H4 (cell line): ENCODE measurements at regions not wholly inside any gene's neighbourhood (a gene's known extent, or its start where the extent isn't known, plus 50 kb on each side); places are given as distances from the start of the nearest gene placed in this dataset.

Experiments used
- DNase-seq: peaks from one replicate; pipeline ENCODE4 v3.0.0-alpha.2; 2015; ENCODE audit warnings: low spot score

DNA sequence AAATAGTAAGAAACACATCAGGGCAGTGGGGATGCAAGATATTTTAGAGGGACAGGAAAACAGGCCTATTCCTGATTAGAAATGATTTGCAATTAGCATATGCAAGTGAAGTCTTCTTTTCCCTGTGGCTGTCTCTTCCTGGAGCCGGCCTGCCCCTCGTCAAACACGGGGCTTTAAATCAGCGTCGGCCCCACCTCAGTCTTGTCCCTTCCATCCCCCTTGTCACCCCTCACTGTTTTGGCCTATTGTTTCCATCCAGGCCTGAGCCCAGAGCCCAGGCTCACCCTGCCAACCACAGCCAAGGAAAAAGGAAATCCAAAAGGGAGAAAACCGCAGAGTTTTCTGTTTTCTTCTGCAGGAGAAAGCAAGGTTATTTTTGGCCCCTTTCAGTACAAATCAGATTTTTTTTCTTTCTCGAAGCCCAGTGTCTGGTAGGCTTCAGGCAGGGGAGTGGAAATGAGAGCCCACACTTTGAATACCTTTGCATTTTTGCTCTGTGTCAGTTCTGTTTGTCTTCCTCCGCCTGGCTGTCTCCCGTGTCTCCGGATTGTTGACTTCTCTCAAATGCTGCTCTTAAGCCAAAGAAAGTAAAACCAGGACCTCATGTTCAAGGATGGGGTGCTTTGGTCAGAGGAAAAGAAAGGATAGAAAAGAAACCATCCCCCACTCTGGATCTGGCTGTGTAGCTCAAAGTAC lies 399.9 kb upstream of the CDH11 start:
- DNase-seq: no peak

DNA sequence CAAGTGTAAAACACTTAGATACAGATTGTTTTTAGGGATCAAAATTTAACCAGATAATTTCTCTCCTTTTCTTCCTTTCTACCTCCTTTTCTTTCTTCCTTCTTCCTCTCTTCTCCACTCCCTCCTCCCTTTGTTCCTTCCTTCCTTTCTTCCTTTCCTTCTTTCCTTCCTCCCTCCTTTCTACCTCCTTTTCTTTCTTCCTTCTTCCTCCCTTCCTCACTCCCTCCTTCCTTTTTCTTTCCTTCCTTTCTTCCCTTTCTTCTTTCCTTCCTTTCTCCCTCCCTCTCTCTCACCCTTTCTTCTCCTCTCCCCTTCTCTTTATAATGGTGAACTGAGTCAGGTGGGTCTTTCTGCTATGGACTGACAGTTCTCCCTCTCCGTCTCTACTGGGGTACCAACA lies 397.5 kb upstream of the CDH11 start:
- no peak for DNase-seq

DNA sequence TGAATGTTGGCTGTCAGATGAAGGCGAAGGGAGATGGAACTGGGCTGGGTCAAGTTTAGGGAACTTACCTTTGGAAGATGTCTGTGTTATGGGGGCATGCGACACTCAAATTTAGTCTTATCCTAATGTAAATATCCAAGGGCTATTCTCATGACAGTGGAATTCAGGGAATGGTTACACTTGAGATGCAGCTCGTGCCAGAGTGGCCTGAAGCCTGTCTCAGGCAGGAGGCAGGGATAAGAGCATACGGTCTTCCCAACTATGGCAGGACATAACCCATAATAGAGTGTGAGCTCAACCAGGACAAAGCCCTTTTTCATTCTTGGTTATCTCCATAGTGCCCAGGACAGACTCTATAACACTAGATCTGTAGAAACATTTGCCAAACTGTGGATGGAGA lies 393.3 kb upstream of the CDH11 start:
- no peak for DNase-seq

DNA sequence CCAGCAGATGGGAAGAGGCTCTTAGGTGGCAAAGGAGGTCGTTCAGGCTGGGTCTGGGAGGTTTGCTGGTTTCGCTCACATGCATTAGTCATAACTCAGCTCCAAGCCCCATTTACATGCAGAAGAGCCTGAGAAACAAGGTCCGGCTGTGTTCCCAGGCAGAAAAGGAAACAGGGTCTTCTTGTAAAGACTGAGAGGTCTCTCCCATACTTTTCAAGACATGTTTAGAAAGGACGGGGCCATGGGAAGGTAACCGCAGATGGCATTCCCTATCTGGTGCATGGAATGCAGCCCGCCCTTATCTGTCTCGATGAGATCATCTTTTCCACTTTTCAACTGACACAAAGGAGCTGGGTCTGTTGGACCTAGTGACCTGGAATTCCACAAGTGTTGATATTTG lies 389.0 kb upstream of the CDH11 start:
- DNase-seq: peak; percentile 31

DNA sequence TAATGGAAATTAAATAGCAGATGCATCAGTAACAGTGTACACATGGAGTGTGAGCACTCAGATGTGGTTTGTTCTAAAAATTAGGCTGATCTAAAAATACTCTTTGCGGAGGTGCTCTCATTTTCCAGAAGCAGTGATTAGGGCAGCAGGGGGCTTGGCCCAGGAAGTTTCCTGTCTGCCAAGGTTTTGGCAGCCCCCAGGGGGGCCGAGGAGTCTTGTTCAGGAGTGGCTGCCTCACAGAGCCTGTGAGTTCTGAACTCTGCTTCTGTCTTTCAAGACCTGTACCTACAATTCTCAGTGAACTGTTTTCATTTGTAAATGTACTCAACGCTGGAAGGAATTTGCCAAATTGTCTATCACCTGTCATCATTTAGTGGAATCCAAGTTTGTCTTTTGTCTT lies 388.4 kb upstream of the CDH11 start:
- DNase-seq: no peak

DNA sequence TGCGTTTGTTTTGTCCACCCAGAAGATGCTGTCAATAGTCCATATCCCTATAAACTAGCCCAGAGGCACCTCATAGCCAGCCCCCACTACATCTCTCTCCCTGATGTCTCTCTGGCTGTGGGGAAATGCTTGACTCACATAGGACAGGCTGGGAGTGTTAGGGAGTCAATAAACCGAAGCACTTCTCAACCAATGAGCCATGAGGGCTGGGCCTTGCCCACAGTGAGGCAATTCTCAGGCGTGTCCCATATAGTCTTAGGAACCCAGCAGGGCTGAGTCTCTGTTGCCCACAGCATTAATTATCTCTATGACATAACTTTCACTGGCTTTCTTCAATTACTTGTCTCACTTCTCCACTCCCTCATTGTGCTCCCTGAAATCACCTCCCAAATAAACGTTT lies 387.3 kb upstream of the CDH11 start:
- DNase-seq: no peak

DNA sequence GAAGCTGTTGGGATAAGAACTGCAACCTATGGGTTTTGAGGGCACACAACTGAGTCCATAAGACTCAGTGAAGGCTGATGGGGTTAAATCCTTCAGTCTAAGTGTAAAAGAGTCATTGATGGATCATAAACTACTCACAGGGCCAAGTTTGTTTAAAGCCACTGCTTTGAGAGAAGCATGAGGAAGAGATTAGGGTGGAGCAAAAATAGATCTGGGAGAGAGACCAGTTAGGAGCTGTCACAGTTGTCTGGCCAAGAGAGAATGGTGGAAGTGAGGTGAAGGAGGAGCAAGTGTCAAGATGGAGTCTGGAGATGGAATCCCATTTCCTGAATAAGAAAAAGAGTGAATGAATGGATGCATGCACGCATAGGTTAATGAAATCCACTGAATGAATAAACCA lies 379.1 kb upstream of the CDH11 start:
- DNase-seq: no peak

DNA sequence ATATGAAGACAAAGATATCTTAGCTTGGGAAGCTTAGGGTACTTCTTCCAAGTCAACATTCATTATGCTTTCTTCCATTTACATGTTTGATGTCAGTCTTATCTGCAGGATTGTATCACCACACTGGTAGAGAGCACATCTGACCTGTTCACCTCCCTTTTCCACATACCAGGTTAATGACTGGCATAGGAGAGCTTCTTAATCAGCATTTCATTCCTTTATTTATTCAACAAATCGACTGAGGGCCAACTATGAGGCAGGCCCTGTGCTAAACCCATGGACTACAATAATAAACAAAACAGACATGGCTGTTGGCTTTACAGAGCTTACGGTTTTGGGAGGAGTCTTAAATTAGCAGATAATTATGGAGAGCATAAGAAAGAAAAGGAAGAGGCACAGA lies 378.1 kb upstream of the CDH11 start:
- peak; percentile 17 for DNase-seq

DNA sequence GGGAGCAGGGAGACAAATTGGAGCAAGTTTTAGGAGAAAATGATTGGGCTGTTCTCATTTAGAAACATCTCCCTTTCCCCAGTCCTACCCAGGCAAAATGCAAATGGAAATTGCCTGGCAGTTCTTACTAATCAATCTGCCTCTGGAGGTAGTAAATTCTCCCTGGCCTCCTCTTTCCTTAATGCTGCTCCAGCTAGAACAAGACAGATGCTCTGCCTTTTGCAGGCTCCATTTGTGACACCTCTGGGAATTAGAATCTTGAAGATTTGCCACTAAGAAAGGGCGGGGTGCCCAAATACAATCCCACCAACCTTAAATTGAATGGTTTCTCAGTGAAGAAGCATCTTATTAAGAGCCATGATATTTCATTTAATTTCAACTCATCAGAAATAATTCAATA lies 377.7 kb upstream of the CDH11 start:
- DNase-seq: no peak

DNA sequence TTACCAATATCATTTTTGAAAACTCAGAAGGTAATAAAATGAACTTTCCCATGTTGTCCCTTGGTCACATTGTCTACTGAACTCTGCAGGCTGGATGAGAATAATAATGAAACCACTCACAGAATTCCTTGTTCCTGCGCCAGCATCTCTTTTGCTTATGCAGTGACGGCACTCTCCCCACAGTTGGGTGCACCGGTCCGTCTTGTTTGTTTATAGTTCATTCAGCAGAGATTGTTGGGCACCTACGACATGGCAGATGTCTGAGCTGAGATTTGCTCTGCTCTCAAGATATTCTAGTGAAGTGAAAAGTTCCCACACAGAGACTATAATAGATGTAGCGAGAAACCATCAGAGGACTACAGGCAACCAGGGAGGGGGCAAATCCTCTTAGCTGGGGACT lies 375.7 kb upstream of the CDH11 start:
- DNase-seq: peak; percentile 44

DNA sequence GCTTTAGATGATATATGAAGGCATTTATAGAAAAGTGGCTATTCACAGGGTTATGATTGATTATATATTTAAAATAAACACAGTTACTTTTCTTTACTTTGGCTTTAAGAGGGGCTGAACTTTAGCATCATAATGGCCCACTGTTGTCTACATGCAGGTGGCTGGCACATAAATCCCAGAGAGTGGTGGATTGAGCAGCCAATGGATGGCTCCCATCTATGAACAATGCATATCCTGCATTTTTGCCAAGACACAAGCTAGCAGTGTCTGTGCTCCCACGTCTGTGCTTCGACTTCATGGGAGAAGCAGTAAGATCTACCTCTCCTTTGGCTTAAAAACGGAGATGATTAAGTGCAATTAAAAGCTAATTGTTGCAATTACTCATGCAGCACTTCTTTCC lies 373.2 kb upstream of the CDH11 start:
- no peak for DNase-seq

DNA sequence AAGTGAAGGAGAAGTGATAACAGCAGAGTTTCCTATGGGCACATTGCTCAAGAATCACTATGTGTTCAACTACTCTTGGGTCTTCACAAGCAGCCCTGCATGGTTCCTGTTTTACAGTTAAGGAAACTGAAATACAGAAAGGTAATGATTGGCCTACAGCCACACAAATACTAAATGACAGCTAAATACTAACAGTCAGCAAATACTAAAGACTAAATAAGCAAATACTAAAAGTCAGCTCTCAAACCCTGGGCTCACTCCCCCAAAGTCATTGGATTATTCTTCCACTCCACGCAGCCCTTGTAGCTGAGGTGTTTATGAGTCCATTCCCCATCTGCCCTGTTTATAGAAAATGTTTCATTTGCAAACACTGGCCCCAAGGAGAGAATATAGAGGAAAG lies 372.7 kb upstream of the CDH11 start:
- DNase-seq: no peak

DNA sequence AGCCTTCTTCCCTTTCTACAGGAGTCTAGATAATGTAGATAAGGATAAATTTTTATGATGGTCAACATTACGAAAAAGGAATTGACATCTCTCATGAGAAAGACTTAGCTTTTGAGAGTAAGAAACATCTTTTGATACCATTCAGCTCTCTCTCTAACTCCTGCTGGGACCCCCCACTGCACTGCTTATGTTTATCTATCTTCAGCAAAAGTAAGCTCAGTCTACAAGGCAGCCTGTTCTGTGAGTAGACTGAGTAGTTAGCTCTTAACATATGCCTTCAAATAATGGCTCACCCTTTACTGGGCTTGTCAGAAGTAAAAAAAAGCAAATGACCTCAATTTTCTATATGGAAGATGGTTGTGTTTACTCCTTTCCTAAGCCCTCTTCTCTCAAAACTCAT lies 372.2 kb upstream of the CDH11 start:
- DNase-seq: no peak

DNA sequence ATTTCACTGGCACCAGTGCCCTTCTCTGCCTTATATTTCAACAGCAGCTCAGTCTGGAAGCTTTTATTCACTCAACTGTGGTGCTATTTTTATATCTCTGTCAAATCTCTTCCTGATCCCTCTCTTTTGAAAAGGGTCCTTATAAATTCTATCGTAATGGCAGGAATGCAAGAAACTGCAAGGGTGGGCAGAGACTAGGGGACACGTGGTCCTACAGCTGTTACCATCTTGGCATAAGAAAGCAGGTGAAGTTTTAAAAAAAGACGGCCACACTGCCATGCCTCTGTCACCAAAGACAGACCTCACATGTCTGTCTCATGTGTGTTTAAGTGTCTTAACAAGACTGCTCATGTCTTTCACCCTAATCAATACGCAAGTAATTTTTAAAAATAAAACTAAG lies 368.4 kb upstream of the CDH11 start:
- DNase-seq: no peak

DNA sequence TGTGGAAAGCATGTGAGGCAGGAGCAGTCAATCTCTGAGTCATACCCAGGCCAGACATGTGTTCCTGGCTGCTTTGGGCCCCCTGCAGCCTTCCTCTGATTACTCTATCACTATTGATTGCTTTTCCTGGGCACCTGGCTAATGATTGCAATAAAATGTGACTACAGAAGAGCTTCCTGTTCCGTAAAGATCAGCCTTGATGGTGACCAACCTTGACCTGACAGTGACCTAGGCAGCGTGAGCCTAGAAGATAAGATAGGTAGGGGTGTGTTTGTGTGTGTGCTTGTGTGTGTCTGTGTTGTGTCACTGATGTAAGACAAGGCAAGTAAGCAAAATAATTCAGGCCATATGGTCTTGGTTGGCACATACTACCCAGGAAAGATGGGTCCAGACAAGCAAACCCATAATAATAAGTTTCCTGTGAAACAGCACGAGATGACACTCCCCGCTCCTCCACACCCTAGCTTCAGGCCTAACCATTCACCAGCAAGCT lies 367.7 kb upstream of the CDH11 start:
- no peak for DNase-seq

DNA sequence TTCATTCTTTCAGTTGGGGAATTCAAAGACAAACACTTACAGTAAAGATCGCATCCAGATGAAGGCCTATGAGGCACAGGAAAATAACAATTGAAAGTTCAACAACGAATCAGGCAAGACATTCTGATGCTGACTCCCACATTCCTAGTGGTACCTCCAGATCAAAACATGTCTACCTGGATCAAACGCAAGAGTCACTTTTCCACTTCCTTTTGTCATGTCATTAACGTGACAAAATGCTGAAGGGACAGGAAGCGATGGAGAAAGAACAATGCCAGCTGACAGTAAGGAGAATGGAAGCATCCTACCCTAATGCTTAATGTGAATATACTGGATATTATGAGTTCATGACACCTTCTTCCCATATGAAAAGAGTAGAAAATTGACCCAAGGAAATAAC lies 365.4 kb upstream of the CDH11 start:
- no peak for DNase-seq

DNA sequence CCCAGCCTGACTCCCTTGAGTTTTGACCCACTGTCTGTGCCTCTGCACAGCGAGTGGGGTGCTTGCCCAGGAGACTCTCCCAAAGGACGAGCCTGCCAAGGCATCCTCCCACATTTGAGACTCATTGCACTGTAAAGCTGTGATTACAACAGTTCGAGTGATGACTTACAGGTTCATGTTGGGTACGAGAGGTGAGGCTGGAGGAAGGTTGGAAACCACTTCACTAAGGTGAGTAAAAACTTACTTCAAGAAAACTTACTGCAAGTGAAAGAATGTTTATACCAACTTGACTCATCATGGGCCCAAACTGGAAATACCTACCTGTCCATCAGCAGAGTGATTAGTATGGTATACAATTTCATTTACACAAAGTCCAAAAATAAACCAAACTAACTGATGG lies 360.1 kb upstream of the CDH11 start:
- DNase-seq: no peak

DNA sequence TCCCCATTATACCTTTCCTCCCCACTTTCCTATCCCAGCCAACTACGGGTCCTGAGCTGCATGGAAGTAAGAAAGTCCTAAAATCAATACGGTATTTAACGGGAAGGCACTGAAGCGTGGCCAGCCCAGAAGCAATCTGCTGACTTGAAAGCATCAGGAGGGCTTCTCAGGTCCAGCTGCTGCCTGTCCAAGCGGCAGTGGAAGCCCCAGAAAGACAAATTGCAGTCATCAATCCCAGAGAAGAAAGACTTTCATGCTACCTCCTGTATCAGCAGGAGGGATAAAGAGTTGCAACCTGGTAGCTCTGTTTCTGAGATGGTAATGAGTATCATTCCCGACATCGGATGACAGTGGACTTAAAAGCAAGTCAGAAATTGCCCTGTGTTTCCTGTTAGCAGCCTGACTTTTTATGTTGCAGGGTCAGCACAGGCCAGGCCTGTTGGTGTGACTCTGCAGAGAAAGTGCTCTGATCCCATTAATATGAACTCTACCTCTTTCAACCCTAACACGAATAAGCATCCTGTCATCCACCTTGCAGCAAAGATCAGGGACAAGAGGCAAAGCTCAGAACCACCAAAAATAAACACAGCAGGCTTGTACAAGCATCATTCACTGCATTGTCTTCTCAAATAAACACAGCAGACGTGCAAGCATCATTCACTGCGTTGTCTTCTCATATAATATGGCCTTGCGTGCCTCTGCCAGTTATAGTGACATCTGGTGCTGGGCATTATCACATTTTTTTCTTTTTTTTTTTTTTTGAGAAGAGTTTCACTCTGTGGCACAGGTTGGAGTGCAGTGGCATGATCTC lies 358.6 kb upstream of the CDH11 start:
- DNase-seq: no peak

DNA sequence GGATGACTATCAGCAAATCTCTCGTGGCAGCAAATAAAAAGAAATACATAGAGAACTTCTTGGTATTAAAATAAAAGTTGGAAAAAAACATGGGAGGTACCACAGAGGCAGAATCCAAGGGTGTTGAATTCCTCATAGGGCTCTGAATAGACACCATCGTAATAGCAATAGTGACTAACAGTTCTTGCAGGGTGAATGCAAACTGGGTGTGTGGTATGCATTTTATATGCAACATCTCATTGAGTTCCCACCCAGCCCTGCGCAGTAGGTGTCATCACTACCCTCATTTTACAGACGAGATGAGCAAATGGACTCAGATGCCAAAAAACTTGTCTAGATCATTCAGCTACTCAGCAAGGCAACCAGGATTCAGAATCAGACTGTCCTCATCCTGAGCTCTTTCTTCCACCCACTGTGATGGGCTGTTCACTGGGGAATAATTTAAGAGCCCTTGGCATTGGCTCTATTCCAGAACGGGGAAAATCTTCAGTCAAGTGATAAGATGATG lies 354.6 kb upstream of the CDH11 start:
- DNase-seq: no peak

DNA sequence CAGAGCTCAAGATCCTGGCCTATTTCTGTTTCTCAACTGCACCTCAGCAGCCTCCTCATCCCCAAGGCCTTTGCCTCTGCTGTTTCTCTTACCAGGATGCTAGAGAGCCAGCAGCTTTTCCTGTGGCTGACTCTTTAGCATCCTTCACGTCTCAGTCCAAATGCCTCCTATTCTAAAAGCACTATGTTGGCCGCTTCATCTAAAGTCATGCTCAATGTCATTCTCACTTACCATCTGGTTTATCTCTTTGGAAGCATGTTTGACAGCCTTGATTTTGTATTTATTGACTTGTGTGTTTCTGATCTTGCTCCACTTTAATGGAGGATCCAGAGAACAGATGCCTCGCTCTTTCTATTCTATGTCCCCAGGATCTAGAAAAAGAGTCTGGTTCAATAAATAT lies 351.8 kb upstream of the CDH11 start:
- DNase-seq: no peak

DNA sequence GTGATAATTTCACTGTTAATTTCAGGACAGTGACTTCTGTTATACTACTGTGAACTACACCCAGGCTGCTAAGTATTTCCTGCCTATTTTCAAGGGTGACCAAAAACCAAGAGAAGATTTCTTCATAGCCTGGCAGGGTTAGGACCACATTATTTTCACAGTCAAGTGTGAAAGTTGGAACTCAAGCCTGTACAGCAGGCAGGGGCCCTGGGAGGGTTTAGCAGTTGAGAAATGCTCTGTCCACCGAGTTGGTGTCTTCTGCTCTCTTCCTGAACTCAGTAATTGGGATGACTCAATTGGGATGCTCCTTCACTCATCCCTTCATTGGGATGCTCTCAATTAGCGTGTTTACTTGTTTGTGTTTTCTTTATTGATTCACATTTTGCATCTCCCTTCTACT lies 347.3 kb upstream of the CDH11 start:
- DNase-seq: no peak

DNA sequence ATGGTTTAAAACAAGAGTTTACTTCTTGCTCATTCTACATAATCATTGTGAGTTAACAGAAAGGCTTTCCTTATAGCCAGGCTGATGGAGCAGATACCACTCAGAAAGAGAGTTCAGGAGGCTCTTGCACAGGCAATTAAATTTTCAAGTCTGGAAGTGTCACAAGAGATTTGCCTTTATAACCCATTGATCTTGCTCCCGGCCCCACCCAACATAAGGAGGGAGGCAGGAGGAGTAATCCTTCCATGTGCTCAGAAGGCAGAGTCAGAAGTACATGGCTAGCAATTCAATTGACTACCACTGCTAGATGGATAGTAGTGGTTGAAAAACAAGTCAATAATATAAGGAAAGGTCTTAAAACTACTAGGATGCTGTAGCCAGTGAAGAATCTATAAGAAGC lies 346.3 kb upstream of the CDH11 start:
- no peak for DNase-seq

DNA sequence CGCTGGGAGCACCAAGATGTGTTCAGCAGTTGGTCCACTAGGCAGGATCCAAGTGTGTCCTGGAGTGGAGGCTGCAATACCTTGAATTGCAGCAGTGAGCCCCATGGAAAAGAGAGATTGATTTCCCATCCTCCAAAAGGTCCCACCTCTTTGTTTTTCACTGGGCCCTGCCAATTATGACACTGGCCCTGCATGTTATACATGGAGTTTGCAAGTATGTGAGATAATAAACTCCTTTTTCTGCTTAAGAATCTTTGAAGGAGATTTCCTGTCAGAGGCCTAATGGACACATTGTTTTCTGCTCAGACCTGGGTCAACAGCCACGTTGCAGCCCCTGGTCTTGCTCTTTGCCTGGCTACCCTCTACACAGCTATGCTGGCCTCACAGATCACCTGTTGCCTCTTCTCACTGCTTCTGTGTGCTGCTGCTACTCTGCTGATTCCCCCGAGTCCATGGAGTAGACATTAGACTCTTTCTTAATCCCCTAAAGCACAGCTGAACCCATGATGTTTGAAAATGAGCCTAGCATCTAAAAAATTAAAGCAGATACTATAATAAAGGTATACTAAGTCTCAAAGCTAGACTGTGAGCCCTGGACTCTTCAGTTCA lies 341.9 kb upstream of the CDH11 start:
- DNase-seq: no peak
